Common myeloid progenitor, CD34-positive (primary cell): ENCODE measurements at regions not wholly inside any gene's neighbourhood (a gene's known extent, or its start where the extent isn't known, plus 50 kb on each side); places are given as distances from the start of the nearest gene placed in this dataset.
A peak's percentile ranks its signal among the peaks of the same experiment; 100 is the strongest.

Experiments used
- CTCF ChIA-PET: fragments of 350-600 bp; sonication (Branson Sonifier 250); formaldehyde crosslinking; loops from one replicate; lab custom pipeline; 2021; ENCODE audit warnings: antibody characterized with exemption; lab: Charles Lee
- POLR2A ChIA-PET: fragments of 350-600 bp; sonication (Branson Sonifier 250); formaldehyde crosslinking; loops from one replicate; lab custom pipeline; 2021; ENCODE audit warnings: antibody characterized with exemption; lab: Charles Lee
- DNase-seq, 3 donors: peaks; one replicate each; pipeline versions ENCODE4 v3.0.0 to v3.0.0-alpha.2; 2013
- H3K27ac ChIP-seq, 2 experiments: 1 replicate in 1 of 2; 2 replicates in 1 of 2; pipeline ENCODE4 v1.7.0; 2013; ENCODE audit warnings: inconsistent platforms in 2 of 2, low read length in 2 of 2, mild to moderate bottlenecking in 2 of 2, low read depth in 1 of 2, moderate library complexity in 1 of 2; ENCODE audit not compliant: severe bottlenecking in 2 of 2, insufficient read depth in 1 of 2, poor library complexity in 1 of 2
- H3K27me3 ChIP-seq, 5 experiments: replicated peaks in 2 of 5; 1 replicate in 3 of 5; 2 replicates in 2 of 5; pipeline versions ENCODE4 v1.6.1 to v1.7.0; 2013; ENCODE audit warnings: low read length in 4 of 5, mild to moderate bottlenecking in 2 of 5, moderate library complexity in 2 of 5, inconsistent platforms in 1 of 5; ENCODE audit not compliant: insufficient read depth in 5 of 5, control insufficient read depth in 4 of 5
- H3K36me3 ChIP-seq, 4 experiments: 1 replicate in 2 of 4; 2 replicates in 2 of 4; pipeline versions ENCODE4 v1.6.1 to v1.7.0; 2013; ENCODE audit warnings: low read length in 3 of 4, control low read depth in 1 of 4, mild to moderate bottlenecking in 1 of 4; ENCODE audit not compliant: control insufficient read depth in 4 of 4, insufficient read depth in 4 of 4
- H3K4me1 ChIP-seq, 4 experiments: 1 replicate in 3 of 4; 2 replicates in 1 of 4; pipeline versions ENCODE4 v1.6.1 to v1.7.1; 2013; ENCODE audit warnings: low read length in 3 of 4, mild to moderate bottlenecking in 3 of 4, control low read depth in 1 of 4, inconsistent platforms in 1 of 4, moderate library complexity in 1 of 4; ENCODE audit not compliant: control insufficient read depth in 4 of 4, insufficient read depth in 4 of 4; ENCODE audit errors: control extremely low read depth in 1 of 4
- H3K4me3 ChIP-seq, 7 experiments: 1 replicate in 4 of 7; 2 replicates in 3 of 7; pipeline versions ENCODE4 v1.5.1 to v1.7.0; 2013; ENCODE audit warnings: mild to moderate bottlenecking in 7 of 7, low read length in 6 of 7, moderate library complexity in 6 of 7, inconsistent platforms in 2 of 7, low read depth in 2 of 7, control low read depth in 1 of 7; ENCODE audit not compliant: insufficient read depth in 4 of 7, control insufficient read depth in 1 of 7; ENCODE audit errors: extremely low read depth in 1 of 7
- H3K9me3 ChIP-seq, 5 experiments: 1 replicate in 4 of 5; 2 replicates in 1 of 5; pipeline versions ENCODE4 v1.6.1 to v1.7.1; 2013; ENCODE audit warnings: low read length in 4 of 5, mild to moderate bottlenecking in 2 of 5, inconsistent platforms in 1 of 5, low read depth in 1 of 5, moderate library complexity in 1 of 5; ENCODE audit not compliant: control insufficient read depth in 4 of 5, insufficient read depth in 2 of 5; ENCODE audit errors: control extremely low read depth in 1 of 5
- WGBS: methylation state at CpG from one replicate; pipeline ENCODE4 v1.1.5; 2013; ENCODE audit not compliant: insufficient coverage; 5-methylcytosine and 5-hydroxymethylcytosine counted together

DNA sequence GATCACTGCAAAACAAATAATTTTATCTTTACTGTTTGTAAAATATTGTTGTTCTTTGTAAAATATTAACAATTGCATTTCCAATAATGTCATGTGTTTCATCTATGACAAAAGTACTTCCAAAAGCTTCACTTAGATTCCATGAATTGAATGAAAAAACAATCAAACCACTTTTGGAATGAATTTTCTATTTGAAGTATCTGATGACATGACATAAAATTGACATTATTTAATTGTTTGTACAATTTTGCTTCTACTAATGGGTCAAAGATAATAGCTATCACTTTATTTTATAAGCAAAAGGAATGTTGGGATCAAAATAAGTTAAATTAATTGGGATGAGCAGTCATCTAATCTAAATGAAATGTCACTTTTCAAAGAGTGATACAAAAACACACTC, 684.3 kb downstream of the NR2F1-AS1 start:
- POLR2A ChIA-PET, result no interaction called here
- CTCF ChIA-PET, result no interaction called here
- Histone ChIP-seq H3K4me1 (no peaks in the 10 kb centered on the region), H3K27ac (no peak overlapping the region), H3K9me3 (no peaks in the 10 kb centered on the region), H3K4me3 (no peak overlapping the region), H3K36me3 (no peaks in the 10 kb centered on the region), H3K27me3 (no peaks in the 10 kb centered on the region)
- DNase-seq, result no peak

DNA sequence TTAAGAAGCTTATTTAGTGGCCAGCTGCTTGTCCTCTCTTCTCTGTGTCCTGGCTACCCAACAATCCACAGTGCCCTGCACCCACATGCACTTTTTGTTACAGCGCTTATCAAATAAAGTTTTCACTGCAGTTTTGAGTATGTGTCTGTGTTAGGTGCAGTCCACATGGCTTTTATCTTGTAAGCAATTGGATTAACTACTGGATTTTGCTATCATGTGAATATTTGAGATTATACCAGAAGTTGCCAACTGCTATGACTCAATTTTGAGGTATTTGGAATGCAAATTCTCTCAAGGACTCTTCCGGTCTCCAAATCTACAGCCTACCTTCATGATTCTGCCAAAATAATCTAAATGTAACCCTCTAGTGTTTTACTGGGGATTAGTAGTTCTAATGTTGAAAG, 690.2 kb downstream of the NR2F1-AS1 start:
- Histone ChIP-seq H3K27me3 (no peaks in the 10 kb centered on the region), H3K4me1 (no peaks in the 10 kb centered on the region), H3K27ac (no peak overlapping the region), H3K9me3 (no peaks in the 10 kb centered on the region), H3K36me3 (no peaks in the 10 kb centered on the region), H3K4me3 (no peak overlapping the region)
- POLR2A ChIA-PET, result no interaction called here
- DNase-seq, result no peak
- no CpG with 5 or more reads among the region's 2 CpGs for WGBS
- CTCF ChIA-PET, result no interaction called here

DNA sequence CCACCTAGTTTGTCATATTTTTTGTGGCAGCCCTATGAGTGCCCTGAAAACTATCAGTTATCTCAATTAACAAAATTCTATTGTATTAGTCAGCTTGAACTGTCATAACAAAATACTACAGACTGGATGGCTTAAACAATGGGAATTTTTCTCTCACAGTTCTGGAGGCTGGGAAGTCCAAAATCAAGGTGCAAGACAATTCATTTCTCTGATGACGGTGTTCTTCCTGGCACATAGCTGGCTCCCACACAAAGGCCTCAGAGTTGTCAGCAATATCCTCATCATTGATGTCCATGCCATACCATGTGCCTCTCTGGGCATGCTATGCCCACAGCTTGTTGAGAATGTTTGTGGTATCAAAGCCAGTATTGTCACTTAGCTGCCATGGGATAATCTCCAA, 691.9 kb downstream of the NR2F1-AS1 start:
- WGBS, result 83% methylated on average over 1 of the region's 1 CpG

DNA sequence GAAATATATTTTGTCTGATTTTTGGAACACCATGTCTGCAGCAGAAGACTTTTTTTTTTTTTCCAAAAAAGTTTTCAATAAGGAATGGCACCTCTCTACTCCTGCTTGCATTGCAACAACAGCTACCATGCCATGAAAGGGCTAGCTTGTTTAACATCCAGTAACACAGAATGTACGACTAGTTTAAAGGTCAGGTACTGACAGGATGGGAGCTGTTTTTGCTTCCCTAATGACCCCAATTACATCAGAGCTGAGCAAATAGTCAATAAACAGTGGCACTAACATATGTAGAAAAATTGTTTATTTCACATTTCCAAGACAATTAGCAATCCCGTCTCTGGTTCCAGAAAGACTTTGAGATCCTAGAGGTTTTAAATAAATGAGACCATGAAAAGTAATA, 693.8 kb downstream of the NR2F1-AS1 start:
- Histone ChIP-seq H3K4me1 (no peaks in the 10 kb centered on the region), H3K4me3 (no peak overlapping the region), H3K27ac (no peak overlapping the region), H3K36me3 (no peaks in the 10 kb centered on the region), H3K27me3 (no peaks in the 10 kb centered on the region), H3K9me3 (no peaks in the 10 kb centered on the region)
- WGBS, result no CpG with 5 or more reads among the region's 2 CpGs
- POLR2A ChIA-PET, result no interaction called here
- no peak for DNase-seq
- CTCF ChIA-PET, result interaction anchor here (0.6 kb wide), 1 partner anchor 135 kb away, joined by 3 read pairs; no protein-coding TSS in a partner anchor

More for the DNA sequence above, 691.9 kb downstream of the NR2F1-AS1 start:
- Histone ChIP-seq H3K4me1 (no peaks in the 10 kb centered on the region), H3K9me3 (no peaks in the 10 kb centered on the region), H3K36me3 (no peaks in the 10 kb centered on the region), H3K27ac (no peak overlapping the region), H3K4me3 (no peak overlapping the region), H3K27me3 (no peaks in the 10 kb centered on the region)
- no peak for DNase-seq
- ChIA-PET CTCF (no interaction called here), POLR2A (no interaction called here)

DNA sequence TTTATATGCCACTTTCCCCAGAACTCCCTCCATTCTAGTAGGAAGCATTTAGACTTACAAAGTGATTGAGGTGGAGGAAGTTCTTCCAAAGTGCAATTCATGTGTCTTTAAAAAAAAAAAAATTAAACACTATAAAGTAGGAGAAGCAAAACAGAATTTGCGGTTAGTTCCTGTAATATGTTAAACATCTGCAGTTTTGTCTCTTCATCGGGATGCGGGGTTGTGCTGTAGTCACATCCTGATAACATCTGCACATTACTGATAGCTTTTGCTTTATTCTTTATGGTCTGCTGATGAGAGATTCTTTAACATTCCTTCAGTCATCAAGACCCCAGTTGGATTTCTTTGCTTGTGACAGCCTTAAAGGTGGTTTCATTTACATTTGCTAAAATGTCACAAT, 694.3 kb downstream of the NR2F1-AS1 start:
- ChIA-PET CTCF (interaction anchor here (0.6 kb wide), 1 partner anchor 136 kb away, joined by 3 read pairs; no protein-coding TSS in a partner anchor), POLR2A (no interaction called here)
- WGBS, result 50% methylated on average over 2 of the region's 3 CpGs

DNA sequence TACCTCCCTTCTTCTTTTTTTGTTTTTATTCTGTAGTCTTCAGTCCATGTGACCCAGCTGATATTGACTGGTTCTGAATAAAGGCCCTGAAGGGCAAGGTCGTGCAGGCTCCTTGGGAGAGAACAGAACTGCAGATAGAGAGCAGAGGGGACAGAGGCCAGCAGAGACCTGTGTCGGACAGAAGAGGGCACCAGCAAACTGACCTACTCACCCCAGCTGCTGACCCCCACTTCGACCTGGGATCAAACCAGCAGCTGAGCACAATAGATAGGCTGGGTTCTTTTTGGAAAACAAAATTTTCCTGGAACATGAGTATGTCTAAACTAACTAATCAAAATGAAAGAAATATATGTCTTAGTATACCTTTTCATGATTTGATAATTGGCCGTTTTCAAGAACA, 695.1 kb downstream of the NR2F1-AS1 start:
- Histone ChIP-seq H3K27ac (no peak overlapping the region), H3K4me1 (no peaks in the 10 kb centered on the region), H3K4me3 (no peak overlapping the region), H3K36me3 (no peaks in the 10 kb centered on the region), H3K27me3 (no peaks in the 10 kb centered on the region), H3K9me3 (no peaks in the 10 kb centered on the region)
- CTCF ChIA-PET, result no interaction called here
- WGBS, result no CpG with 5 or more reads among the region's 4 CpGs
- no peak for DNase-seq
- POLR2A ChIA-PET, result no interaction called here

More for the DNA sequence above, 694.3 kb downstream of the NR2F1-AS1 start:
- peak in 1 of 3 donors; percentile 8 for DNase-seq
- no peaks in the 10 kb centered on the region for H3K27me3 ChIP-seq
- H3K9me3 ChIP-seq, result no peaks in the 10 kb centered on the region
- H3K4me1 ChIP-seq, result no peaks in the 10 kb centered on the region
- no peak overlapping the region for H3K27ac ChIP-seq
- no peak overlapping the region for H3K4me3 ChIP-seq
- H3K36me3 ChIP-seq, result no peaks in the 10 kb centered on the region

DNA sequence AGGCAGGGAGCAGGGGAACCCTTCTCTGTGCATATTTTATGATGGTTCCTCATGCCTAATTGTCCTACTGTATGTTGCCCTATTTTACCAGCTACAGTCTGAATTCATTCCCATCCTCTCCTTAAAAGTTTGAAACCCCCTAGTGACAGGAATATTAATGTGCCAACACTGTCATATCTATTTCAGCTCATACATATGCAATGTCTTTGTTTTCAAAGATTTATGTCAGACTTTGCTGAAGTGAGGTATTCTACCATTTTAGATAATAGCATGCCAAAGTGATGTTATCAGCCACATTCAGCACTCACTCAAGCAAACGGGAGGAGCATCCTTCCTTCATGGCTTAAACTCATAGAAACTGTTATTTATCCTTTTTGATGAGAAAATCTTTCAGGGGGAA, 696.5 kb downstream of the NR2F1-AS1 start:
- H3K4me1 ChIP-seq, result no peaks in the 10 kb centered on the region
- no peaks in the 10 kb centered on the region for H3K27me3 ChIP-seq
- ChIA-PET CTCF (no interaction called here), POLR2A (no interaction called here)
- H3K4me3 ChIP-seq, result no peak overlapping the region
- WGBS, result no CpG with 5 or more reads among the region's 1 CpG
- no peaks in the 10 kb centered on the region for H3K9me3 ChIP-seq
- DNase-seq, result no peak
- no peaks in the 10 kb centered on the region for H3K36me3 ChIP-seq
- H3K27ac ChIP-seq, result no peak overlapping the region
